Keratinocyte (primary cell): ENCODE measurements at regions not wholly inside any gene's neighbourhood (a gene's known extent, or its start where the extent isn't known, plus 50 kb on each side); places are given as distances from the start of the nearest gene placed in this dataset.

ENCODE experiments used
- DNase-seq: peaks from one replicate; pipeline ENCODE4 v3.0.0-alpha.2; 2011; ENCODE audit warnings: low read depth, missing footprints, low spot score
- FAIRE-seq: peaks from 2 replicates; lab custom pipeline; 2011; peaks lifted over from hg19 to GRCh38; lab: Jason Lieb, UNC
- H2AFZ ChIP-seq: 2 replicates; pipeline ENCODE4 v1.6.0; 2012; ENCODE audit warnings: low read length, control low read depth, inconsistent platforms; ENCODE audit not compliant: control insufficient read depth
- H3K27ac ChIP-seq: 2 replicates; pipeline ENCODE4 v1.5.1; 2011; ENCODE audit warnings: low read length; ENCODE audit not compliant: control insufficient read depth, insufficient read depth
- H3K27me3 ChIP-seq: 3 replicates; pipeline ENCODE4 v1.6.0; 2011; ENCODE audit warnings: low read length; ENCODE audit not compliant: control insufficient read depth, insufficient read depth; ENCODE audit errors: extremely low read depth
- H3K36me3 ChIP-seq, 2 experiments: 2 replicates in 1 of 2; 3 replicates in 1 of 2; pipeline ENCODE4 v1.5.1; 2011; ENCODE audit warnings: low read length in 2 of 2, mild to moderate bottlenecking in 1 of 2; ENCODE audit not compliant: control insufficient read depth in 2 of 2, insufficient read depth in 2 of 2; ENCODE audit errors: extremely low read depth in 1 of 2
- H3K4me1 ChIP-seq: 3 replicates; pipeline ENCODE4 v1.5.1; 2011; ENCODE audit warnings: low read length; ENCODE audit not compliant: control insufficient read depth, insufficient read depth; ENCODE audit errors: extremely low read depth
- H3K4me2 ChIP-seq: 3 replicates; pipeline ENCODE4 v1.6.0; 2011; ENCODE audit warnings: low read depth, low read length; ENCODE audit not compliant: control insufficient read depth, insufficient read depth; ENCODE audit errors: extremely low read depth
- H3K4me3 ChIP-seq, 3 experiments: fragments of 200-600 bp in 1 of 3; sonication (generic) in 1 of 3; 2 replicates in 2 of 3; 3 replicates in 1 of 3; pipeline ENCODE4 v1.5.1; 2011 to 2016; ENCODE audit warnings: low read length in 3 of 3, mild to moderate bottlenecking in 3 of 3, control low read depth in 2 of 3, inconsistent platforms in 1 of 3, low read depth in 1 of 3, mixed read lengths in 1 of 3, mixed run types in 1 of 3, moderate library complexity in 1 of 3; ENCODE audit not compliant: control insufficient read depth in 2 of 3, insufficient read depth in 2 of 3; ENCODE audit errors: extremely low read depth in 1 of 3
- H3K79me2 ChIP-seq: 2 replicates; pipeline ENCODE4 v1.6.0; 2012; ENCODE audit warnings: low read length; ENCODE audit not compliant: control insufficient read depth, insufficient read depth
- H3K9ac ChIP-seq: 3 replicates; pipeline ENCODE4 v1.6.0; 2011; ENCODE audit warnings: low read length; ENCODE audit not compliant: control insufficient read depth, insufficient read depth; ENCODE audit errors: extremely low read depth
- H3K9me1 ChIP-seq: 3 replicates; pipeline ENCODE4 v1.6.0; 2011; ENCODE audit warnings: low read length; ENCODE audit not compliant: control insufficient read depth, insufficient read depth; ENCODE audit errors: extremely low read depth
- H3K9me3 ChIP-seq: 2 replicates; pipeline ENCODE4 v1.5.1; 2012; ENCODE audit warnings: low read depth, low read length; ENCODE audit not compliant: control insufficient read depth
- H4K20me1 ChIP-seq: 3 replicates; pipeline ENCODE4 v1.6.0; 2011; ENCODE audit warnings: low read length; ENCODE audit not compliant: control insufficient read depth, insufficient read depth; ENCODE audit errors: extremely low read depth
- CTCF ChIP-seq, 3 experiments: IDR thresholded peaks in 1 of 3; conservative IDR thresholded peaks in 1 of 3; optimal IDR thresholded peaks in 1 of 3; 2 replicates in 2 of 3; 3 replicates in 1 of 3; pipeline versions ENCODE3 to v1.5.1; 2011; ENCODE audit warnings: low read length in 3 of 3, mild to moderate bottlenecking in 3 of 3, moderate library complexity in 2 of 3, control low read depth in 1 of 3, inconsistent platforms in 1 of 3; ENCODE audit not compliant: insufficient read depth in 2 of 3; ENCODE audit errors: extremely low read depth in 1 of 3
- EZH2 ChIP-seq: IDR thresholded peaks from one replicate; pipeline ENCODE4 v1.6.1; 2012; ENCODE audit warnings: inconsistent platforms, mild to moderate bottlenecking, low read length, moderate library complexity
- dilution Hi-C: fragments of 300-500 bp; cut with MboI; formaldehyde crosslinking; loops from one replicate; pipeline ENCODE4 v1.7.0; 2020; ENCODE audit warnings: low sequenced_read_pairs; ENCODE audit not compliant: extremely low pct_ligation_motif_present

DNA sequence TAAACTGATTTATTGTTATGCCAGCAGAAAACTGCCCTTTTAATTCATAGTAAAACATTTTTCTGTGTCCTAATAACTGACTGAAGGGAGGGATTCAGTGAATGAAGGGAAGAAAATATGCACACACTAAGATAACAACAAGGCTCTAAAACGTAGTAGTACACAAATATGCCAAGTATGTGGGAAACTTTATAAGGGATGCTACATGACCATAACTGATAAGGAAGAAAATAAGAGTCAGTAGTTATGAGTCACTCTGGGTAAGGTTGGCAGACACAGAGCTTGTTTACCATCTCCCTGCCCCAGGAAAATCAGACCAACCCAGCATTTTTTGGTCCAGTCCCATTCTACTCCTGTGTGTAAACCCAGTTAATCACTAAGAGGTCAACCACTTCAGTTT lies 124.2 kb downstream of the RPRM start:
- Histone ChIP-seq H3K36me3 (no peaks in the 10 kb centered on the region), H3K4me3 (no peak overlapping the region), H3K79me2 (no peaks in the 10 kb centered on the region), H3K4me2 (no peak overlapping the region), H3K9ac (no peak overlapping the region), H3K27ac (no peak overlapping the region), H3K9me1 (no peaks in the 10 kb centered on the region), H4K20me1 (no peaks in the 10 kb centered on the region), H3K9me3 (no peaks in the 10 kb centered on the region), H3K4me1 (no peaks in the 10 kb centered on the region), H3K27me3 (no peaks in the 10 kb centered on the region), H2AFZ (no peak overlapping the region)
- dilution Hi-C loops, result no loop called here
- FAIRE-seq, result no peak
- DNase-seq, result no peak
- TF ChIP-seq CTCF (optimal IDR thresholded peaks at IDR 0.05 in 1 of 3, IDR thresholded peaks at IDR 0.05 in 1 of 3, conservative IDR thresholded peaks at IDR 0.05 in 1 of 3; ENCODE audit: extremely low read depth in 1 of 3, insufficient read depth in 2 of 3, low read length in 3 of 3) (no peak), EZH2 (no peak)

GRCh38 chr2:153349603-153350002 lies 129.0 kb downstream of the RPRM start:
- H3K36me3 ChIP-seq, result no peaks in the 10 kb centered on the region
- TF ChIP-seq EZH2 (no peak), CTCF (optimal IDR thresholded peaks at IDR 0.05 in 1 of 3, IDR thresholded peaks at IDR 0.05 in 1 of 3, conservative IDR thresholded peaks at IDR 0.05 in 1 of 3; ENCODE audit: extremely low read depth in 1 of 3, insufficient read depth in 2 of 3, low read length in 3 of 3) (no peak)
- dilution Hi-C loops, result no loop called here
- no peaks in the 10 kb centered on the region for H3K9me3 ChIP-seq
- no peaks in the 10 kb centered on the region for H4K20me1 ChIP-seq
- no peak overlapping the region for H3K9ac ChIP-seq
- H3K4me3 ChIP-seq, result no peak overlapping the region
- DNase-seq, result no peak
- no peaks in the 10 kb centered on the region for H3K4me1 ChIP-seq
- H3K9me1 ChIP-seq, result no peaks in the 10 kb centered on the region
- H3K4me2 ChIP-seq, result no peak overlapping the region
- no peaks in the 10 kb centered on the region for H3K79me2 ChIP-seq
- no peak for FAIRE-seq
- H3K27ac ChIP-seq, result no peak overlapping the region
- no peaks in the 10 kb centered on the region for H3K27me3 ChIP-seq
- no peak overlapping the region for H2AFZ ChIP-seq
